ENCODE measurements at regions not wholly inside any gene's neighbourhood (a gene's known extent, or its start where the extent isn't known, plus 50 kb on each side); places are given as distances from the start of the nearest gene placed in this dataset.

DNA sequence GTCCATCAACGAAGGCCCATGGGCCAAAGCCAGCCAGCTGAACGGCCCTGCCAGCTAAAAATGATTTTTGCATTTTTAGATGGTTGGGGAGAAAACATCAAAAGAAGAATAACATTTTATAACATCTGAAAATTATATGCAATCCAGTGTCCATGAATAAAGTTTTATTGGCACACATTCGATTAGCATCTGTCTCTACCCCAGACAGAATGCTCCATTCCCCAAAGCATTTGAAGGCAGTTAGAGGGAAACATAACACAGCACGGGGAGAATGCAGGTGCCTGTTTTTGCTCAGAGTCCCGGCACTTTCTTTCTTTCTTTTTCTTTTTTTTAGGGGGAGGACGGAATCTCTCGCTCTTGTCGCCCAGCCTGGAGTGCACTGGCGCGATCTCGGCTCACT is 110.7 kb downstream of the ZNF664 start:
- no peaks in the 10 kb centered on the region for H3K79me2 ChIP-seq (ENCODE audit: insufficient read depth, low read depth, low read length)
- H3K4me3 ChIP-seq (ENCODE audit: low read depth, low read length, poor library complexity, severe bottlenecking): no peak overlapping the region
- POLR2A ChIA-PET: no interaction called here
- H3K36me3 ChIP-seq (ENCODE audit: insufficient read depth, low read length): no peaks in the 10 kb centered on the region
- DNase-seq (ENCODE audit: low spot score): no peak
- H3K4me1 ChIP-seq (ENCODE audit: insufficient read depth, low read length, poor library complexity, severe bottlenecking): no peaks in the 10 kb centered on the region
- no TSS peak for BruUV-seq (replicated peaks)
- no peaks in the 10 kb centered on the region for H3K9me2 ChIP-seq (ENCODE audit: insufficient read depth, low read length)
- no peak overlapping the region for H2AFZ ChIP-seq (ENCODE audit: low read length)
- no peak overlapping the region for H3K27ac ChIP-seq (ENCODE audit: low read depth, low read length, poor library complexity, severe bottlenecking)
- no peak overlapping the region for H3K4me2 ChIP-seq (ENCODE audit: low read length)
- H4K20me1 ChIP-seq (ENCODE audit: insufficient read depth, low read length): no peaks in the 10 kb centered on the region
- TF ChIP-seq, protein P1, sequence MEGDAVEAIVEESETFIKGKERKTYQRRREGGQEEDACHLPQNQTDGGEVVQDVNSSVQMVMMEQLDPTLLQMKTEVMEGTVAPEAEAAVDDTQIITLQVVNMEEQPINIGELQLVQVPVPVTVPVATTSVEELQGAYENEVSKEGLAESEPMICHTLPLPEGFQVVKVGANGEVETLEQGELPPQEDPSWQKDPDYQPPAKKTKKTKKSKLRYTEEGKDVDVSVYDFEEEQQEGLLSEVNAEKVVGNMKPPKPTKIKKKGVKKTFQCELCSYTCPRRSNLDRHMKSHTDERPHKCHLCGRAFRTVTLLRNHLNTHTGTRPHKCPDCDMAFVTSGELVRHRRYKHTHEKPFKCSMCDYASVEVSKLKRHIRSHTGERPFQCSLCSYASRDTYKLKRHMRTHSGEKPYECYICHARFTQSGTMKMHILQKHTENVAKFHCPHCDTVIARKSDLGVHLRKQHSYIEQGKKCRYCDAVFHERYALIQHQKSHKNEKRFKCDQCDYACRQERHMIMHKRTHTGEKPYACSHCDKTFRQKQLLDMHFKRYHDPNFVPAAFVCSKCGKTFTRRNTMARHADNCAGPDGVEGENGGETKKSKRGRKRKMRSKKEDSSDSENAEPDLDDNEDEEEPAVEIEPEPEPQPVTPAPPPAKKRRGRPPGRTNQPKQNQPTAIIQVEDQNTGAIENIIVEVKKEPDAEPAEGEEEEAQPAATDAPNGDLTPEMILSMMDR (conservative IDR thresholded peaks at IDR 0.05; ENCODE audit: low read length): no peak
- TF ChIP-seq EZH2phosphoT487 (IDR thresholded peaks at IDR 0.05; ENCODE audit: borderline replicate concordance, low read depth, low read length): no peak
- no peaks in the 10 kb centered on the region for H3K9me3 ChIP-seq (ENCODE audit: low read length)
- CTCF ChIA-PET (ENCODE audit: unreplicated experiment): no interaction called here
- intact Hi-C loops (cut with micrococcal nuclease; ENCODE audit: unreplicated experiment): no loop called here

DNA sequence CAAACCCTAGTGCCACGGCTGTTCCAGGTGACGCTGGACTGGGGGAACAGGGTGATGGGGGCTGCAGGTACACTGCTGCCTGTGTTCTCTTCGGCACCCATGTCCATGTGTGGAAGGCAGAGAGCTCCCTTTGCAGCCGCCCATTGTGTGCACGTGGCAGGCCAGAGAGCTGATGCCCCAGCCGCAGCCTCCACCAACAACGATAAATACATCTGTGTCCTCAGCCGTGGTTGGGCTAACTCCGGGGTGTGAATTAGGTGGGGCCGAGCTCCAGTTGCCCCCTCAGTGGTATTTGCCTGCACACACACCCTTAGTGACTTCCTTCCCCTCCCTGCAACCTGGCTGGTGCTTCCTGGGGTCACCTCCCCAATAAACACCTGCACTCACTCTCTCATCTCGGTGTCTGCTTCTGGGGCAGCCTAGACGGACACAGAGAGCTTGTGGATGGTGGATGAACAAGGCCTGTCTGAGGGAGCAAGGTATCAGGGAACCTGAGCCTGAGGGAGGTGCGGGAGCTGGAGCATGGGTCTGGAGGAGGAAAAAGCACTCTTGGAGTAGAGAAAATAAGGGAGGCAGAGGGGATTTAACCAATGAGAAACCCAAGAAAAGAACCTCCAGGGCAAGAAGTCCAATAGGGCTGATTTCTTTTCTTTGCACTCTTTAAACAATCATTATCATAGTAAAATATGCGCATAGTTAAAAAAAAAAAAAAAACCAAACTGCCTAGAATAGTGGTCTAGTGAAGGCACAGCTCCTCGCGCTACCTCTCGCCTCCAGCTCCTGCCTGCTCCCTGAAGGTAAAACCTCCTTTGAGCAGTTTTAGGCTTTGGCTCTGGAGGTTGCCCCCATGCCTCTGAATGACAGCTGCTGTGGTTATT is 112.6 kb downstream of the ZNF664 start:
- Histone ChIP-seq H2AFZ (ENCODE audit: low read length) (no peak overlapping the region), H3K4me2 (ENCODE audit: low read length) (no peak overlapping the region), H4K20me1 (ENCODE audit: insufficient read depth, low read length) (no peaks in the 10 kb centered on the region), H3K9me2 (ENCODE audit: insufficient read depth, low read length) (no peaks in the 10 kb centered on the region), H3K79me2 (ENCODE audit: insufficient read depth, low read depth, low read length) (no peaks in the 10 kb centered on the region), H3K9me3 (ENCODE audit: low read length) (no peaks in the 10 kb centered on the region), H3K27ac (ENCODE audit: low read depth, low read length, poor library complexity, severe bottlenecking) (no peak overlapping the region), H3K36me3 (ENCODE audit: insufficient read depth, low read length) (no peaks in the 10 kb centered on the region), H3K4me3 (ENCODE audit: low read depth, low read length, poor library complexity, severe bottlenecking) (no peak overlapping the region), H3K4me1 (ENCODE audit: insufficient read depth, low read length, poor library complexity, severe bottlenecking) (no peaks in the 10 kb centered on the region)
- ChIA-PET CTCF (ENCODE audit: unreplicated experiment) (no interaction called here), POLR2A (no interaction called here)
- no peak for DNase-seq (ENCODE audit: low spot score)
- BruUV-seq (replicated peaks): no TSS peak
- TF ChIP-seq, protein P1 (conservative IDR thresholded peaks at IDR 0.05; ENCODE audit: low read length): no peak
- TF ChIP-seq EZH2phosphoT487 (IDR thresholded peaks at IDR 0.05; ENCODE audit: borderline replicate concordance, low read depth, low read length): no peak
- intact Hi-C loops (cut with micrococcal nuclease; ENCODE audit: unreplicated experiment): no loop called here

DNA sequence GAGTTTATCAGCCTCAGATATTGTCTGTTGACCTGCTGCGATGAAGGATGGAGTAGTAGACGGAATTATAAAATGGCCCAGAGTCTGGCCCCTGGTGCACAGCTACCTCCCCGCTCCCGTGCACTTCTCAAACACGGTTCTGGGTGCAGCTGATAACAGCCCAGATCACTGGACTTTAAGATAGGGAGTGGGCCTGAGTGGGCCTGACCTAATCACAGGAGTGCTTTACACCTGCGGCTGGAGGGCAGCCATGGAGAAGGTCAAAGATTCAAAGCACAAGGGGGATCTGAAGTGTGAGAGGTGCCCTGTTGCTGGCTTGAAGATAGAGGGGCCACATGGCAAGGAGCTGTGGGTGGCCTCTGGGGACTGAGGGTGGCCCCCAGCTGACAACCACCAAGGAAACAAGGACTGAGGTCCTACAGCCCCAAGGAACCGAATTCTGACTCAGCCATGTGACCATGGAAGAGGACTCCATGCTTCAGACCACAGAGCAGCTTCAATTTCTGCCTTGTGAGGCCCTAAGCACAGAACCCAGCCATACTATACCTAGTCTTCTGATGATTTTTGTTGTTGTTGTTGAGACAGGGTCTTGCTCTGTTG is 113.4 kb downstream of the ZNF664 start:
- Histone ChIP-seq H3K9me3 (ENCODE audit: low read length) (no peaks in the 10 kb centered on the region), H2AFZ (ENCODE audit: low read length) (no peak overlapping the region), H3K4me2 (ENCODE audit: low read length) (no peak overlapping the region), H3K79me2 (ENCODE audit: insufficient read depth, low read depth, low read length) (no peaks in the 10 kb centered on the region), H4K20me1 (ENCODE audit: insufficient read depth, low read length) (no peaks in the 10 kb centered on the region), H3K36me3 (ENCODE audit: insufficient read depth, low read length) (no peaks in the 10 kb centered on the region), H3K27ac (ENCODE audit: low read depth, low read length, poor library complexity, severe bottlenecking) (no peak overlapping the region), H3K4me3 (ENCODE audit: low read depth, low read length, poor library complexity, severe bottlenecking) (no peak overlapping the region), H3K9me2 (ENCODE audit: insufficient read depth, low read length) (no peaks in the 10 kb centered on the region), H3K4me1 (ENCODE audit: insufficient read depth, low read length, poor library complexity, severe bottlenecking) (no peaks in the 10 kb centered on the region)
- no peak for DNase-seq (ENCODE audit: low spot score)
- no TSS peak for BruUV-seq (replicated peaks)
- ChIA-PET POLR2A (interaction anchor here (0.6 kb wide), 1 partner anchor 32 kb away, joined by 3 read pairs; no protein-coding TSS in a partner anchor), CTCF (ENCODE audit: unreplicated experiment) (no interaction called here)
- TF ChIP-seq, protein P1 (conservative IDR thresholded peaks at IDR 0.05; ENCODE audit: low read length): no peak
- no peak for TF ChIP-seq EZH2phosphoT487 (IDR thresholded peaks at IDR 0.05; ENCODE audit: borderline replicate concordance, low read depth, low read length)
- intact Hi-C loops (cut with micrococcal nuclease; ENCODE audit: unreplicated experiment): no loop called here
